GM19397 (cell line): ENCODE measurements at regions not wholly inside any gene's neighbourhood (a gene's known extent, or its start where the extent isn't known, plus 50 kb on each side); places are given as distances from the start of the nearest gene placed in this dataset.

Experiments used
- ATAC-seq: cut with Tn5 transposase; IDR thresholded peaks from one replicate; pipeline ENCODE4 v1.9.1; 2021; ENCODE audit warnings: mild to moderate bottlenecking, moderate library complexity; ENCODE audit not compliant: unreplicated experiment

GRCh38 chr18:41758534-41758933 lies 196.5 kb upstream of the PIK3C3 start:
- no peak for ATAC-seq

- no peak for ATAC-seq
Observed at GRCh38 chr18:41756141-41756540, 198.9 kb upstream of the PIK3C3 start.

DNA sequence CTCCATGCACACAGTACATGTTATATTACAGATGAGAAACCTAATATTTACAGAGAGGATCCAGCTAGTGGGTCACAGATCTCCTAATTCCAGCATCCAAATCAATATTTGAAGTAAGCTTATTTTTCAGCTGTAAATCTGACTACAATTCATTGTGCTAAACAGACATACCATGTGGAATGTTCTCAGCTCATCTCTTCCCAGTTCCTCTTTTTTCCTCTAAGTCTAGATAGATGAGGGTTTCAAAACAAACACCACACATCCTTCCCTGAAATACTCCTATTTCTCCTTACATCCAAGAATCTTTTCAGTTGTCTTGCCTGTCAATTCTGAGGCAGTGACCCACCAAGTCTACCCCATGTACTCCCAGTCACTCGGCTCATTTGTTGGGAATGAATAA lies 200.7 kb upstream of the PIK3C3 start:
- ATAC-seq, result no peak

DNA sequence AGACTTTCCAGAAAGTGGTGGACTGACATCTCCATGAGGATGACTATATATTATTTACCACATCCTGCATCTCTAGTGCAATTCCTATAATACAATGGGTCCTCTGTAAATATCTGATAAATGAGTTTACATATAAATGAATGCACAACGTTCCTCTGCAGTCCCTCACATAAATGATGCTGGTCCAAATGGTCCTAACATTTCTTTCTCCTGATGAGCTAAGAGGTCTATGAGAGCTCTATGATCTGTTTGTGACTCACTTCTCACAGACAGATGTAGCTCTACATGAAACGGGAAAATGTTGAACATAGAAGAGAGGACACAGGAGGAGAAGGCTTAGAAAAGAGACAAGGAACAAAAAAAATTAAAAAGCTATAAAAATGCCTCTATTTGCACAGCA lies 201.2 kb upstream of the PIK3C3 start:
- no peak for ATAC-seq

DNA sequence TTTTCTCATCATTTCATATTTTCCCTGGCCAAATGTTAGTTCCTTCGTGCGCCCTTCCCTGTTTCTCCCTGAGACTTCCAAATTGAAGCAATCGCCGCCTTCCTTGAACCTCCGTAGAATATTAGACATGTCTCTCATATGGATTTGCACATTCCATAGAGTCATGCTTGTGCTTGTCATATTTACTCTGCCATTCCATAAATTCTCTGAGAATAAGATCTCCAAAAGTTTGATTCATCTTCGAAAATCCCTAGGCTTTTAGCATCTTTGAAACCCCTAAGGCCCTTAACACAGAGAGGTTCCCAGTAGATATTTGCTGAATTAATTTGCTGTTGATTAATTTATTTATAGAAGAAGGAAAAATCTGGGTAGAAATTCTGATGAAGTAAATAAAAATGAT lies 202.2 kb upstream of the PIK3C3 start:
- ATAC-seq, result no peak

DNA sequence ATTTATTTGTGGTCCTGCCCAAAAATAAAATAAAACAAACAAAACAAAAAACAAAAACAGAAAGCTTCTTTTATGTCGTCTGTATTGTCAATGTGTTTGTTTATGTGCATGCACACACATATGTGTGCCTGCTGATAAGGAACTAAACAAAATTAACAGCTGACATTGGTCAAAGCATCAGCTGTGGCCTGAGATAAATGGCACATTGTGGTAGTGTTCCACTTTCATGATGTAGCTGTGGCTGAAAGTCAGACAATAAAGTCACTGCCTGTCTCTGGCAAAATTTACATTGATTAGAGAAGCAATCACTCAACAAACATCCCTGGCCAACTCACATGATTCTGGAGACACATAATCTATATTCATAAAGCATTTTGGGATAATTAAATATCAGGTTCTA lies 203.4 kb upstream of the PIK3C3 start:
- ATAC-seq, result no peak

GRCh38 chr18:41751161-41751560 lies 203.9 kb upstream of the PIK3C3 start:
- ATAC-seq, result no peak

DNA sequence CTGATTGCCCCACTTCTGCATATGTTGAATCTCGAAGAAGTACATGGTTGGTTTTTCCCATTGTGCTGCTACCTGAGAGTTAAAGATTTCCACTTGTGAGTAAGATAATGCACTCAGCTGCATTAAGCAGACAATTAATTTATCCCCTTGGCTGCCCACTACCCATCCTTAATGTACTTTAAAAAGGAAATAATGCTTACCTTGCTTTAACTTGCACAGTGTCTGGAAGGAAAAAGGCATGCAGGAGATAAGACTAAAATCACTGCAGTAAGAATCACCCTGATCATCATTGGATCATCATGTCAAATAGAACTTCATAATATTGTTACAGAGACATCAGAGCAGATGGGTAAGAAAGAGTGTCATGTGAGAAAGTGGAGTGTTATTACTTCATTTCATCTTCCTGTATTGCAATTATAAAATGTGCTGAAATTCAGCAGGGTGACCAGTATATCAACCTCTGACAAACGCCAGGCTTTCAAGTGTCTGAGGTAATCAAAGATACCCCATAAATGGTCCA lies 207.3 kb upstream of the PIK3C3 start:
- no peak for ATAC-seq

DNA sequence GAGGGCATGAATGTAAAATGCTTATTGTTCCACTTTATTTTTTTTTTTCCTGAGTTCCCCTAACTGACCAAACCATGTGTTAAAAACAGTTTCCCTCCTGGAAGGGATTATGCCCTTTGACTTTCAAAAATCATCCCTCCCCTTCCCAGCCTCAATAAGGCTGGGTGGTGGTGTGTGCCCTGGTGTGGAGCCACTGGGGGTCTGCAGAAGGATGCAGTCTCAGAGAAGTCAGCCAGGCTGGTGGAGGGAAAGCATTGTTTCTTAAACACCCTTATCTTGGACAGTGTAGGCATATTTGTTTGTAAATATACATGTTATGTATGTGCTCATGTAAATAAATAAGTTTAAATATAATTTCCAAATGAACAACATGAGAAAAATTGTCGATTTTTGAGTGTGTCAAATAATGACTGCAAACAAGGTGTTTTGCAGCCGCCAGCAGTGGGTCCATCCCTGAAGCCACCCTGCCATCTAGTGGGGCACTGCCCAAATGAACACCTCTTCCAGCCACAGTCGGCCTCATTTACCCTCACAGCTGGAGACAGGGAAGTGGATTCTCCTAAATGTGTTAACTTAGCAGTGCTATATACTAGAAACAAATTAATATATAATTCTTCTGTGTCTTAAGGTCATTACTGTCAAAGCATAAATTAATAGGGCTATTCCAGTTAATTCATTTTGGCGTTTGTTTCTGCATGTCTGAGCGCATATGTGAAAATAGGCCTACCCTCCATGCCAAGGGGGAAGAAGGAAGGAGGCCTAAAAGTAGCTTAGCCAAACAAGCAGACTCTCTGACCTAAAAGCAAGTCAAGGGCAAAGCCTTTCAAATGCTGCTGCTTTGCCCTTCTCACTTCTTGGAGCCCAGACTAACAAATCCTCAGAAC lies 209.6 kb upstream of the PIK3C3 start:
- no peak for ATAC-seq

- ATAC-seq, result no peak
Observed at GRCh38 chr18:41744421-41745030, 210.5 kb upstream of the PIK3C3 start.

DNA sequence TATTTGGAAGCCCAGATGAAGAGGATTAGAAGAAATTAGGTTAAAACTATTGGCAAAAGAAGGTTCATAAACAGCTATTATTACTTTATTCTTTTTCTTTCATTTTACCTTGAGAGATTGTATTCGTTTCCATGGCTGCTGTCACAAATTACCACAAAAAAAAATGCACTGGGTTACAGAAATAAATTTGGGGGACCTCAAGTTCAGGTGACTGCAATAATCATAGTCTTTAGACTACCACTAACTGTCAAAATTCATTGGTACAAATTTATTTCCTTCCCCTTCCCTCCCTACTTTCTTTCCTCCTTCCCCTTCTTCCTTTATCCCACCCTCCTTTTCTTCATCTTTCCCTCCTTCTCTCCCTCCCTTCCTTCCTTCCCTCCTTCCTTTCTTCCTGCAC lies 217.8 kb upstream of the PIK3C3 start:
- no peak for ATAC-seq

GRCh38 chr18:41734917-41735316 lies 220.1 kb upstream of the PIK3C3 start:
- no peak for ATAC-seq

- no peak for ATAC-seq
Observed at GRCh38 chr18:41732356-41732755, 222.7 kb upstream of the PIK3C3 start.

- ATAC-seq, result no peak
Observed at GRCh38 chr18:41731884-41732283, 223.2 kb upstream of the PIK3C3 start.

DNA sequence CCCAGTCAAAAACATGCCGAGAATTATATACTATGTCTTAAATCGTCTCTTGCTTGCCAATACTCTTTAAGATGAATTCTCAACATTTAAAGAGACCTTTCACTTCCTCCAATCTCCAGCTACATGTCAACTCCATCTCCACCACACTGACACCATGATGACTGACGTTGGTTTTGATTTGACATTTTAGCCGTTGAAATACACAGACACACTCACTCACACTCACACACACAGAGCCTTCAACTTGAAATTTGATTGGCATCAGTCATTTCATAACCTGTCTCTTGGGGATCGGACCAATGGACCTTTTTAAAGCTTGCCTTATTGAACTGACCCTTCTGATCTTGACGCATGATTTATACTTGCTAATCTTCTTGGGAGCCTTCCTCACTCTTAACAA lies 230.8 kb upstream of the PIK3C3 start:
- ATAC-seq, result no peak

DNA sequence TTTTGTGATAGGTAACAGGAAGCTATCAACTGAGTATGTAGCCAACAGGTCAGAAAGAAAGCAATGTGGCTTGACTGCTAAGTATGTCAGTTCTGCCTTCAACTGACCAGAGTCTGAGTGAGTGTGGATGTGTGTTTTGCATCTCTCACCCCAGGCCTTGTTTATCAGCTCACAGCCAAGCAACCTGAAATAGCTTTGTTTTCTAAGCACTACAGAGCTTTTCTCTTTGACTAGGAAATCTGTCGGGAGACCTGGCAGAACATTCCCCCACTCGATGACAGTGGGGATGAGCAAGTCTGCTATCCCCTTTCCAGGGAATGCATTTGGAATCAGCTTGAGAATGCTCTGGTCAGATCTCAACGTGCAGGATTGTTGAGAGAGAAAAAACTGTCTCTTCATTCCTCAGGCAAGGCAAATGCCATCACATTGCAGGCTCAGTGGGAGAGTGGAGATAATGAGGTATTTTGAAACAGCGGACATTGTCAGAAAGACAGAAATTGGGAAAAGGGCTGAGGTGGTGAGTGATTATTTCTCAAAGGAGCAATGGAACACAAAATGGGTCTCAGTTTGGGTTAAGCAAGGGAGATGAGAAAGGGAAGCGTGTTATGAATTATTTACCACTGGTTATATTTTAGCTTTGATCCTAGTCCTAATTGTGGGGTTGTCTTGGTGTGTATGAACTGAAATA lies 233.8 kb upstream of the PIK3C3 start:
- ATAC-seq, result no peak

DNA sequence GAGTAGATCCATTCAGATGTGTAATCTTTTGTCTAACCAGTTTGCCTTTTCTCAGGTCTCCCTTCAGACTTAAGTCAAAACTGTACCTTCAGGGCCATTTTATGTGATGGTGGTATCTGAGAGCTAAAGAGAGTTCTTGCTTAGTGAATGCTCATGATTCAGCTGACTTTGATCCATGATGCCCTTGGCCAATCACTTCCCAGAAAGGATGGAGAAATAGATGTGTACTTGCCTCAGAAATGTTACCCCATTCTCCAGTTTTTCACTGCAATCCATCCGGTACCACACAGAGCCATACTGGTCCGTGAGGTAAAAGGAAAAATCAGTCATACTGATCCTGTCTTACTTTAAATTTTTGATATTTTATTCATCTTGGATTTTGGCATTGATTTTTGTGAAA lies 234.8 kb upstream of the PIK3C3 start:
- no peak for ATAC-seq

GRCh38 chr18:41719808-41720207 lies 235.2 kb upstream of the PIK3C3 start:
- no peak for ATAC-seq

- no peak for ATAC-seq
Observed at GRCh38 chr18:41714872-41715271, 240.2 kb upstream of the PIK3C3 start.

GRCh38 chr18:41713969-41714825 lies 240.8 kb upstream of the PIK3C3 start:
- ATAC-seq, result no peak

- no peak for ATAC-seq
Observed at GRCh38 chr18:41706301-41706700, 248.7 kb upstream of the PIK3C3 start.
